AG04450 (cell line): ENCODE measurements at regions not wholly inside any gene's neighbourhood (a gene's known extent, or its start where the extent isn't known, plus 50 kb on each side); places are given as distances from the start of the nearest gene placed in this dataset.

Experiments
- CTCF ChIA-PET: fragments of 300-600, 350-600 bp; formaldehyde crosslinking; extraction: SDS; loops from one replicate; lab custom pipeline; 2022; ENCODE audit warnings: antibody characterized with exemption, inconsistent platforms; lab: Charles Lee
- POLR2A ChIA-PET: fragments of 350-600 bp; formaldehyde crosslinking; extraction: SDS; loops from one replicate; lab custom pipeline; 2021; ENCODE audit warnings: antibody characterized with exemption, inconsistent platforms; lab: Yijun Ruan, JAX
- DNase-seq: peaks from one replicate; pipeline ENCODE4 v3.0.0-alpha.2; 2011; ENCODE audit warnings: low read depth, low spot score
- H3K27ac ChIP-seq: one replicate; pipeline ENCODE4 v1.5.1; 2012; ENCODE audit warnings: low read depth, low read length, control low read depth
- H3K27me3 ChIP-seq: one replicate; pipeline ENCODE4 v1.6.0; 2012; ENCODE audit warnings: low read length; ENCODE audit not compliant: control insufficient read depth, insufficient read depth
- H3K4me3 ChIP-seq: 2 replicates; pipeline ENCODE4 v1.5.1; 2011; ENCODE audit warnings: mild to moderate bottlenecking, low read depth, low read length, control low read depth
- H3K9me3 ChIP-seq: 2 replicates; pipeline ENCODE4 v1.5.1; 2012; ENCODE audit warnings: low read length; ENCODE audit not compliant: control insufficient read depth, insufficient read depth
- CTCF ChIP-seq: IDR thresholded peaks from 2 replicates; pipeline ENCODE4 v1.5.1; 2011; ENCODE audit warnings: low read depth, low read length, control low read depth, inconsistent platforms

- ChIA-PET POLR2A (no interaction called here), CTCF (no interaction called here)
- Histone ChIP-seq H3K27me3 (no peaks in the 10 kb centered on the region), H3K27ac (no peak overlapping the region), H3K9me3 (peaks cover 58% of the 10 kb centered on the region), H3K4me3 (no peak overlapping the region)
- DNase-seq = no peak
- TF ChIP-seq CTCF = no peak
Observed at GRCh38 chr2:2827046-2827636, 496.1 kb upstream of the MYT1L start.

GRCh38 chr2:2826621-2827020, 495.5 kb upstream of the MYT1L start:
- H3K27ac ChIP-seq = peak overlapping the region; percentile 11
- peaks cover 54% of the 10 kb centered on the region for H3K9me3 ChIP-seq
- H3K27me3 ChIP-seq = no peaks in the 10 kb centered on the region
- DNase-seq = no peak
- H3K4me3 ChIP-seq = no peak overlapping the region
- TF ChIP-seq CTCF = no peak
- ChIA-PET CTCF (no interaction called here), POLR2A (no interaction called here)

- POLR2A ChIA-PET = no interaction called here
- Histone ChIP-seq H3K9me3 (peaks cover 53% of the 10 kb centered on the region), H3K27ac (no peak overlapping the region), H3K4me3 (no peak overlapping the region), H3K27me3 (no peaks in the 10 kb centered on the region)
- CTCF ChIA-PET = no interaction called here
- TF ChIP-seq CTCF = no peak
- no peak for DNase-seq
Observed at GRCh38 chr2:2826209-2826551, 495.1 kb upstream of the MYT1L start.

DNA sequence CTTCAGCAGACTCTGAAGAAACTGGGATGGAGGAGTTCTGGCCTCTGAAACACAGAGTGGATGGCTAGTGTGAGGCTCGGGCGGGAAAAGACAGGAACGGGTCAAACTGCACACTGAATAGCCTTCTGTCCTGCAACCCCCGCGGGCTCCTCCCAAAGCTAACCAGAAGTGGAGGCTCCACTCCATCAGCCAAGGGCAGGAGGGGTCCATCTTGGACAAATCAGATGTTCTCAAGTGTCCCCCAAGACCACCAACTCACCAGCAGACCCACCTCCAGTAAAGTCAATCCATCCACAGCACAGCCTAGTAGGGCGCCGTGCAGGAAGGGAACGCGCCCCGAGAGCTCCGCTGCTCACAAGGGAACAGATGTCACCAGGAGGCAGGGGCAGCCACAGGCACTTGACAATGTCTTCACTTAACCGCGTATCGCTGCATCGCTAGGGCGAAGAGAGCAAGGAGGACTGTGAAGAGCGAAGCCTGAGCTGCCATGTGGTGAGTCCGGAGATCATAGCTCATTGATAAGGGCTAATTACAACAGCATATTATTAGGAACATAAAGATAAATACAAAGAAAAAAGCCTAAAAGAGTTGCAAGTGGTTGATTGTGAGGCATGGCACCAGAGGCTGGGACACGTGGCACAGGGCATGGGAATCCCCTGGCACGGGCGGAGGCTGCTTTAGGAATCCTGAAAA, 494.6 kb upstream of the MYT1L start:
- Histone ChIP-seq H3K9me3 (peaks cover 49% of the 10 kb centered on the region), H3K27me3 (no peaks in the 10 kb centered on the region), H3K4me3 (no peak overlapping the region), H3K27ac (no peak overlapping the region)
- DNase-seq = no peak
- no peak for TF ChIP-seq CTCF
- ChIA-PET CTCF (no interaction called here), POLR2A (no interaction called here)

DNA sequence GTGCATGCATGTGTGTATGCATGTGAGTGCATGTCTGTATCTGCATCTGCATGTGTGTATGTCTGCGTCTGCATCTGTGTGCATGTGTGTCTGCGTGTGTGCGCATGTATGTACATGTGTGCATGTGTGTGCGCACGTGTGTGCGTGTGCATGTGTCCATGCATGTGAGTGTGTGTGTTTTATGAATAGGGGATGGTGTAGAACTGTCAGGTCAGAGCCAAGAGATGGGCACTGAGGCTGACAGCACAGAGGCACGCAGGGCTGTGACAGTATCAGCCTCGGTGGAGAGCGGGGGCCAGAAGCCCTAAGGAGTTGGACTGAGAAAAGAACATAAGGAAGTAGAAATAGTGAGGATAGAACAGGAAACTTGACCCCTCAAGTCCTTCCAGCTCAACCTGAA, 494.0 kb upstream of the MYT1L start:
- Histone ChIP-seq H3K9me3 (peaks cover 49% of the 10 kb centered on the region), H3K4me3 (no peak overlapping the region), H3K27ac (no peak overlapping the region), H3K27me3 (no peaks in the 10 kb centered on the region)
- POLR2A ChIA-PET = no interaction called here
- DNase-seq = no peak
- TF ChIP-seq CTCF = no peak
- CTCF ChIA-PET = no interaction called here
